ENCODE measurements at regions not wholly inside any gene's neighbourhood (a gene's known extent, or its start where the extent isn't known, plus 50 kb on each side); places are given as distances from the start of the nearest gene placed in this dataset.

- TF ChIP-seq, protein P1, sequence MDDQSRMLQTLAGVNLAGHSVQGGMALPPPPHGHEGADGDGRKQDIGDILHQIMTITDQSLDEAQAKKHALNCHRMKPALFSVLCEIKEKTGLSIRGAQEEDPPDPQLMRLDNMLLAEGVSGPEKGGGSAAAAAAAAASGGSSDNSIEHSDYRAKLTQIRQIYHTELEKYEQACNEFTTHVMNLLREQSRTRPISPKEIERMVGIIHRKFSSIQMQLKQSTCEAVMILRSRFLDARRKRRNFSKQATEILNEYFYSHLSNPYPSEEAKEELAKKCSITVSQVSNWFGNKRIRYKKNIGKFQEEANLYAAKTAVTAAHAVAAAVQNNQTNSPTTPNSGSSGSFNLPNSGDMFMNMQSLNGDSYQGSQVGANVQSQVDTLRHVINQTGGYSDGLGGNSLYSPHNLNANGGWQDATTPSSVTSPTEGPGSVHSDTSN (CRISPR knock-in tag; IDR thresholded peaks at IDR 0.05): no peak
- no peak for TF ChIP-seq GLIS2 (tag by site-specific recombination; IDR thresholded peaks at IDR 0.05)
- 0 out of 2 replicates have a peak, but pooled peaks have one; percentile 43 for TF ChIP-seq ZNF639 (tag by site-specific recombination; IDR thresholded peaks at IDR 0.05)
- peak; percentile 87; the same call in 1 of the 2 replicates for TF ChIP-seq ZNF660 (tag by site-specific recombination; IDR thresholded peaks at IDR 0.05)
- no peak for TF ChIP-seq ZNF785 (tag by site-specific recombination; IDR thresholded peaks at IDR 0.05)
- TF ChIP-seq ZNF169 (tag by site-specific recombination; IDR thresholded peaks at IDR 0.05): no peak
- TF ChIP-seq YY1 (tag by site-specific recombination; IDR thresholded peaks at IDR 0.05): 0 out of 2 replicates have a peak, but pooled peaks have one; percentile 18
- TF ChIP-seq ZNF677 (tag by site-specific recombination; IDR thresholded peaks at IDR 0.05): 0 out of 2 replicates have a peak, but pooled peaks have one; percentile 61
- TF ChIP-seq ZNF23 (tag by site-specific recombination; IDR thresholded peaks at IDR 0.05; ENCODE audit: borderline replicate concordance): no peak
- 0 out of 2 replicates have a peak, but pooled peaks have one; percentile 54 for TF ChIP-seq ZNF610 (tag by site-specific recombination; IDR thresholded peaks at IDR 0.05; ENCODE audit: borderline replicate concordance)
- TF ChIP-seq, protein P2, sequence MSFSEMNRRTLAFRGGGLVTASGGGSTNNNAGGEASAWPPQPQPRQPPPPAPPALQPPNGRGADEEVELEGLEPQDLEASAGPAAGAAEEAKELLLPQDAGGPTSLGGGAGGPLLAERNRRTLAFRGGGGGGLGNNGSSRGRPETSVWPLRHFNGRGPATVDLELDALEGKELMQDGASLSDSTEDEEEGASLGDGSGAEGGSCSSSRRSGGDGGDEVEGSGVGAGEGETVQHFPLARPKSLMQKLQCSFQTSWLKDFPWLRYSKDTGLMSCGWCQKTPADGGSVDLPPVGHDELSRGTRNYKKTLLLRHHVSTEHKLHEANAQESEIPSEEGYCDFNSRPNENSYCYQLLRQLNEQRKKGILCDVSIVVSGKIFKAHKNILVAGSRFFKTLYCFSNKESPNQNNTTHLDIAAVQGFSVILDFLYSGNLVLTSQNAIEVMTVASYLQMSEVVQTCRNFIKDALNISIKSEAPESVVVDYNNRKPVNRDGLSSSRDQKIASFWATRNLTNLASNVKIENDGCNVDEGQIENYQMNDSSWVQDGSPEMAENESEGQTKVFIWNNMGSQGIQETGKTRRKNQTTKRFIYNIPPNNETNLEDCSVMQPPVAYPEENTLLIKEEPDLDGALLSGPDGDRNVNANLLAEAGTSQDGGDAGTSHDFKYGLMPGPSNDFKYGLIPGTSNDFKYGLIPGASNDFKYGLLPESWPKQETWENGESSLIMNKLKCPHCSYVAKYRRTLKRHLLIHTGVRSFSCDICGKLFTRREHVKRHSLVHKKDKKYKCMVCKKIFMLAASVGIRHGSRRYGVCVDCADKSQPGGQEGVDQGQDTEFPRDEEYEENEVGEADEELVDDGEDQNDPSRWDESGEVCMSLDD (tag by site-specific recombination; IDR thresholded peaks at IDR 0.05): no peak
- no peak for TF ChIP-seq ZNF692 (tag by site-specific recombination; IDR thresholded peaks at IDR 0.05)
- peak; percentile 96; the same call in 1 of the 2 replicates for TF ChIP-seq TRIM28 (IDR thresholded peaks at IDR 0.05; ENCODE audit: borderline replicate concordance, low read length)
- TF ChIP-seq IKZF3 (tag by site-specific recombination; IDR thresholded peaks at IDR 0.05): no peak
- TF ChIP-seq ZBTB7A (tag by site-specific recombination; IDR thresholded peaks at IDR 0.05; ENCODE audit: low read depth): no peak
- TF ChIP-seq ZNF426 (tag by site-specific recombination; IDR thresholded peaks at IDR 0.05): no peak
- no peak for TF ChIP-seq ZNF174 (tag by site-specific recombination; IDR thresholded peaks at IDR 0.05)
- TF ChIP-seq ZNF621 (tag by site-specific recombination; IDR thresholded peaks at IDR 0.05): no peak
- TF ChIP-seq ZNF626 (tag by site-specific recombination; IDR thresholded peaks at IDR 0.05): peak; percentile 80; the same call in 1 of the 2 replicates
- TF ChIP-seq ZNF211 (tag by site-specific recombination; IDR thresholded peaks at IDR 0.05; ENCODE audit: low read depth): no peak
- no peak for TF ChIP-seq ZNF274 (IDR thresholded peaks at IDR 0.05; ENCODE audit: low read length)
- no peak for TF ChIP-seq ZNF274 (tag by site-specific recombination; IDR thresholded peaks at IDR 0.05; ENCODE audit: borderline replicate concordance)
- peak; percentile 98 for TF ChIP-seq SETDB1 (IDR thresholded peaks at IDR 0.05; ENCODE audit: insufficient read length, low read length)
- TF ChIP-seq ZXDB (tag by site-specific recombination; IDR thresholded peaks at IDR 0.05): peak; percentile 53; the same call in 1 of the 2 replicates
- no peak for TF ChIP-seq ZNF341 (tag by site-specific recombination; IDR thresholded peaks at IDR 0.05; ENCODE audit: low read depth)
- no peak for TF ChIP-seq ZNF248 (tag by site-specific recombination; IDR thresholded peaks at IDR 0.05)
- TF ChIP-seq GLIS1 (tag by site-specific recombination; IDR thresholded peaks at IDR 0.05): no peak
- TF ChIP-seq, protein P3, sequence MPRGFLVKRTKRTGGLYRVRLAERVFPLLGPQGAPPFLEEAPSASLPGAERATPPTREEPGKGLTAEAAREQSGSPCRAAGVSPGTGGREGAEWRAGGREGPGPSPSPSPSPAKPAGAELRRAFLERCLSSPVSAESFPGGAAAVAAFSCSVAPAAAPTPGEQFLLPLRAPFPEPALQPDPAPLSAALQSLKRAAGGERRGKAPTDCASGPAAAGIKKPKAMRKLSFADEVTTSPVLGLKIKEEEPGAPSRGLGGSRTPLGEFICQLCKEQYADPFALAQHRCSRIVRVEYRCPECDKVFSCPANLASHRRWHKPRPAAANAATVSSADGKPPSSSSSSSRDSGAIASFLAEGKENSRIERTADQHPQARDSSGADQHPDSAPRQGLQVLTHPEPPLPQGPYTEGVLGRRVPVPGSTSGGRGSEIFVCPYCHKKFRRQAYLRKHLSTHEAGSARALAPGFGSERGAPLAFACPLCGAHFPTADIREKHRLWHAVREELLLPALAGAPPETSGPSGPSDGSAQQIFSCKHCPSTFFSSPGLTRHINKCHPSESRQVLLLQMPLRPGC (tag by site-specific recombination; IDR thresholded peaks at IDR 0.05): no peak
- TF ChIP-seq, protein P4, sequence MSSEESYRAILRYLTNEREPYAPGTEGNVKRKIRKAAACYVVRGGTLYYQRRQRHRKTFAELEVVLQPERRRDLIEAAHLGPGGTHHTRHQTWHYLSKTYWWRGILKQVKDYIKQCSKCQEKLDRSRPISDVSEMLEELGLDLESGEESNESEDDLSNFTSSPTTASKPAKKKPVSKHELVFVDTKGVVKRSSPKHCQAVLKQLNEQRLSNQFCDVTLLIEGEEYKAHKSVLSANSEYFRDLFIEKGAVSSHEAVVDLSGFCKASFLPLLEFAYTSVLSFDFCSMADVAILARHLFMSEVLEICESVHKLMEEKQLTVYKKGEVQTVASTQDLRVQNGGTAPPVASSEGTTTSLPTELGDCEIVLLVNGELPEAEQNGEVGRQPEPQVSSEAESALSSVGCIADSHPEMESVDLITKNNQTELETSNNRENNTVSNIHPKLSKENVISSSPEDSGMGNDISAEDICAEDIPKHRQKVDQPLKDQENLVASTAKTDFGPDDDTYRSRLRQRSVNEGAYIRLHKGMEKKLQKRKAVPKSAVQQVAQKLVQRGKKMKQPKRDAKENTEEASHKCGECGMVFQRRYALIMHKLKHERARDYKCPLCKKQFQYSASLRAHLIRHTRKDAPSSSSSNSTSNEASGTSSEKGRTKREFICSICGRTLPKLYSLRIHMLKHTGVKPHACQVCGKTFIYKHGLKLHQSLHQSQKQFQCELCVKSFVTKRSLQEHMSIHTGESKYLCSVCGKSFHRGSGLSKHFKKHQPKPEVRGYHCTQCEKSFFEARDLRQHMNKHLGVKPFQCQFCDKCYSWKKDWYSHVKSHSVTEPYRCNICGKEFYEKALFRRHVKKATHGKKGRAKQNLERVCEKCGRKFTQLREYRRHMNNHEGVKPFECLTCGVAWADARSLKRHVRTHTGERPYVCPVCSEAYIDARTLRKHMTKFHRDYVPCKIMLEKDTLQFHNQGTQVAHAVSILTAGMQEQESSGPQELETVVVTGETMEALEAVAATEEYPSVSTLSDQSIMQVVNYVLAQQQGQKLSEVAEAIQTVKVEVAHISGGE (tag by site-specific recombination; conservative IDR thresholded peaks at IDR 0.05; ENCODE audit: low read depth): no peak
These were observed 64.2 kb downstream of the PHETA1 start (continued) for GRCh38 chr12:111304642-111305071.

Measured in HEK293 (cell line).